ENCODE measurements at regions not wholly inside any gene's neighbourhood (a gene's known extent, or its start where the extent isn't known, plus 50 kb on each side); places are given as distances from the start of the nearest gene placed in this dataset.
"Not testable (repeated sequence)": the region's sequence is repeated elsewhere in the genome, so short reads cannot be mapped to it uniquely, and the experiment has no call there.

DNA sequence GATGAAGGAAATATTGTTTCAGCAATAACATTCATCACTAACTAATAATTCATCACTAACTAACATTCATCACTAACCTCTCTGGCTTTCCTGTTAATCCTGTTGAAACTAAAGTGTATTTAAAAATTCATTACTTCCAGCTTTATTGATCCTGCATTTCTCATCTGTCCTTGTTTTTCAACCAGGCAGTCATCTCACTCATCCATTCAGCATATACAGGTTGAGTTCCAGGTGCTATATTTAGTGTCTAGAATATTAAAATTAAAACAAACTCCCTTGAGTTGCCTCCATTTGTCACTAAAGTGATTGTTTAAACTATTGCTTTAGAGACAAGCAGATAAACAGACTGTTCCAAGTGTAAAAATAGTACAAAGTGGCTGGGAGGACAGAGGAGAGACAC, 58.1 kb downstream of the ATXN7L3B start:
- DNase-seq (ENCODE audit: low read depth): no peak

DNA sequence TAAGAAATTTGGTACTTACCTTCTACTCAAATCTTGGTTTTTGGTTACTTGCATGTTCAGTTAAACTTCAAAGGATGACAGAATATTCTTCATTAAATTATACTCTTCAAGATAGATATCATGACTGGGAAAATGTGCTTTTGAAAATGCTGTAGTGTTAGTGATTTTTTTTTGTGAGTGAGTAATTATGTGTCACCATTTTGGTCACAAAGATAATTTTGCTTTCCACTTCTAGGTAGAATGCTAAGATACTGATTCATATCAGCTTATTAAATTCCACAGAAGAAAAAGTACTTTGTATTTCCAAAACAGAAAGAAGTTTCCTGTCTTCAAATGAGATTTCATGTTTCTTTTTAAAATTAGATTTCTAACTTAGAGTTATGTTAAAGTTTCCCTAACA, 61.2 kb downstream of the ATXN7L3B start:
- peak; percentile 36 for DNase-seq (ENCODE audit: low read depth)

DNA sequence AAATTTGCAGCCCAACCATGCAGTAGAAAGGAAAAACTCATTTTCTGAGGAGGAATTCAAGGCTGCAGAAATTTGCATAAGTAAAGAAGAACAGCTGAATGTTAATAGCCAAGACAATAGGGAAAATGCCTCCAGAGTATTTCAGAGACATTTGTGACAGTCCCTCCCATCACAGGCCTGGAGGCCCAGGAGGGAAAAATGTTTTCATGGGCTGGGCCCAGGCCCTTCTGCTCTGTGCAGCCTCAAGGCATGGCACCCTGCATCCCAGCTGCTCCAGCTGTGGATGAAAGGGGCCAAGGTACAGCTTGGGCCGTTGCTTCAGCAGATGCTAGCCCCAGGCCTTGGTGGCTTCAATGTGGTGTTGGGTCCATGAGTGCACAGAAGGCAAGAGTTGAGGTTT, 62.3 kb downstream of the ATXN7L3B start:
- no peak for DNase-seq (ENCODE audit: low read depth)

DNA sequence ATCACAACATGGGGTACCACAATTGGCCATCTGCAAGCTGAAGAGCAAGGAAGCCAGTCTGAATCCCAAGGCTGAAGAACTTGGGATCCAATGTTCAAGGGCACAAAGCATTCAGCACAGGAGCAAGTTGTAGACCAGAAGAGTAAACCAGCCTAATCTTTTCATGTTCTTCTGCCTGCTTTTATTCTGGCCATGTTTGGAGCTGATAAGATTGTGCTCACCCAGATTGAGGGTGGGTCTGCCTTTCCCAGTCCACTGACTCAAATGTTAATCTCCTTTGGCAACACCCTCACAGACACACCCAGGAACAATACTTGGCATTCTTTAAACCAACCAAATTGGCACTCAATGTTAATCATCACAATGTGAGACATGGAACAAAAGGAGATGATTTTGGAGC, 63.2 kb downstream of the ATXN7L3B start:
- not testable (repeated sequence) for DNase-seq (ENCODE audit: low read depth)

DNA sequence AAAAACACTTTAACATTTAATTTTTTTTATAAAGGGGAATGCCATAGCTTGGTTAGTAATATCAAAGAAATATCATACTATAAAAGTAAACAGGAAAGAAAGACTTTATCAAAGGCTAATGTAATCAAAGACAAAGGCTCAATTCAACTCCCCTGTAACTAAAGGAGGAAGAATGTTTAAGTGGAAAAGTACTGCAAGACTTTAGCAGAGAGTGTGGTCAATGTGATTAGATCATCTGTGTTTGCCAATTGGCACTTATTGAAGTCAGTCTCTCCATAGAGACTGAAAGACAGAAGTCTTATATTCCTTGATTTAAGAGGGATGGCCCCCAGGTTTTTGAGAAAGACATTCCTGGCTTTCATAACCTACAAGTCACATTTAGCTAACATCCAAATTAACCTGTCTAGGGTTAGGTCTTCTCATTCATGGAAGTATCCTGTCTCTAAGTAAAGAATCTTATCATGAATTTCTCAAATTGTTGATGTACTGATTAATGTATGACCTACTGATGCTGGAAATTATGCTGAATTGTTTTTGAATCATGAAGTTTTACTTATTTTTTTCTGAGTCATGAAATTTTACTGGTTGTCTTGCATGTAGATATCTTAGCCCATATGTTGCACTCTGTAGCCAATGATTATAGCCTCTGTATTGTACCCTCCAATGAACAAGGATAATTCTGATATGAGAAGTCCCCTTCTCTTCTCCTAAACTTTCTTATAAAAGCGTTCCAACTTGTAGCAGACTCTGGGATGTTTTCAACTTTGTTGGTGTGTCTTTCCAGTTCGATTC, 65.4 kb downstream of the ATXN7L3B start:
- DNase-seq (ENCODE audit: low read depth): no peak

DNA sequence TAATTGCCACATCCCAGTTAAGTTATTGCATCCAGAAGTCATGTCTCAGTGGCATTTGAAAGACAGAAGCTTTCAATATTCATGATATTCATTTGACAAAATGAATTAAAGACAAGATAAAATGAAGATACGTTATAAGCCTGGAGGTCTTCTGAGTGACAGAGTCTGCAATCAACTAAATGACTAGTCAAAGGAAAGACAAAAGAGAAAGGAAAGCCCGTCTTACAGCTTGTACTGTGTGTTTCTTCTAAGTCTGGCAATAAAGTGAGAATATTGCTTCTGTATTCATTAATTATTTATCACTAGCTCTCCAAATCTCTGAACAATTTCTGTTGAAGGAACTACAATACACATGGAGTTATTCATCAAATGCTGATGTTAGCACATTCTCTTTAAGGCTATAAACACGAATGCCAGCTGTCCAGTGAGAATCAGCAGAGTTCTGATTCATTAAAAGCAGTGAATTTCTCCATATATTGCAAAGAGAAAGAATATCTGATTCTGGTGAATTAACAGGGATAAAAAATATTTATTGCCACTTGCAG, 70.7 kb downstream of the ATXN7L3B start:
- DNase-seq (ENCODE audit: low read depth): no peak

DNA sequence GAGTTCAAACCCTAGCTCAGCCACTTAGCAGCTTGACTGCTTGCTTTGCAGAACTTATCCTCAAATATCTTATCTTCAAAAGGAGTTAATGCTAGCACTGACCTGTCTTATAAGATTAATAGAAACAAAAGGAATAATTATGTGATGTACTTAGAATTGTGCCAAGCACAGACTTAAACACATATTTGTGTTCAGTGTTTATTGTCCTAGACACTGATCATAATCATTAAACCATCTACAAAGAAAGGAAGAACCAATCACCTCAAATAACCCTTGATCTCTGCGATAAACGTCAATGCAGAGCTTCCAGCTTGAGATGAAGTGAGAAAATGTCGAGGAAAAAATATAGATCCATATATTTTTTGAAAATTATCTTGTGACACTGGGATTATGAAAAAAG, 73.1 kb downstream of the ATXN7L3B start:
- DNase-seq (ENCODE audit: low read depth): no peak

DNA sequence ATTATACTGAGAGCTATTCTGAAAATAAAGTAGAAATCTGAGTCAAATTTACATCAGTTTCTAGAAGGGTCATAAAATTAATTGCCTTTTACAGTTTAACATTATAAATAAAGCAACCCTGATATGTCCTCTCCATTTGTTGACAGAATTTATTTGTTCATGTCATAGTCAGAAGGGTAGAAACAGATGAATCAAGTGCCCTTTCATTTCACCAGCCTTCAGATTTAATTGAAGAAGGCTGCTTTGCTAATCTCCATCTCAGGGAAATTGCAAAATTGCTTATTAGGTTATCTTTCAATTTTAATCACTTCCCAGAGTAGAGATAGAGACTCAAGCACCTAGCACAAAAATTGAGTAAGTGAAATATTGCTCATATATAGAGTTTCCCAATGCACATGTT, 76.8 kb downstream of the ATXN7L3B start:
- DNase-seq (ENCODE audit: low read depth): no peak

DNA sequence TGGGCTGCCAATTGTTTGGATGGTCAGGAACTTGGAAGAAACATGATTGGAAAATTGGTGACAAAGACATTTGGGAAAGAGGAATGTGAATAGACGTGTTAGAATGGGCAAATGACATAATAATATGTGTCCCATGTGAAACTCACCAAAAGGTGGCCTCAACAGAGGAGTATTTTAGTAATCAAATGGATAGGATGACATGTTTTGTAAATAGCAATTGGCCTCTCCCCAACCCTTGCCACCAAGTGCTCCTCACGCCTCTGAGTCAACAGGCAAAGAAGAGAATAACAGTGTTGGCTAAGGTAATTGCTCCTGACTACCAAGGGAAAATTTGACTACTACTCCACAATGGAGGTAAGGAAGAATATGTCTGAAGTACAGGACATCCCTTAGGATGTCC, 81.4 kb downstream of the ATXN7L3B start:
- no peak for DNase-seq (ENCODE audit: low read depth)

DNA sequence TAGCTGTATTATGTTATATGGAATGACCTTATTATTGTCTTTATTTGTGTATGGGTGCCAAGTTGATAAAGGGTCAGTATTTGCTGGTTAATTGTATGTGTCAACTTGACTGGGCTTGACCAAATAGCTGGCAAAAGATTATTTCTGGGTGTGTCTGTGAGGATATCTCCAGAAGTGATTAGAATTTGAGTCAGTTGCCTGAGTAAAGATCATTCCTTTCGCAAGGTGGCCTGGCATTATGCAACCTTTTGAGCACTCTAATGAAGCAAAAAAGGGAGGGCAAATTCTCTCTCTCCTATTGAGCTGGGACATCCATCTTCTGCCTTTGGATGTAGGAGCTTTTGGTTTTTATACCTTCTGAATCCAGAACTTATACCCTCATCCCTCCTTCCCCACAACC, 82.2 kb downstream of the ATXN7L3B start:
- DNase-seq (ENCODE audit: low read depth): no peak

DNA sequence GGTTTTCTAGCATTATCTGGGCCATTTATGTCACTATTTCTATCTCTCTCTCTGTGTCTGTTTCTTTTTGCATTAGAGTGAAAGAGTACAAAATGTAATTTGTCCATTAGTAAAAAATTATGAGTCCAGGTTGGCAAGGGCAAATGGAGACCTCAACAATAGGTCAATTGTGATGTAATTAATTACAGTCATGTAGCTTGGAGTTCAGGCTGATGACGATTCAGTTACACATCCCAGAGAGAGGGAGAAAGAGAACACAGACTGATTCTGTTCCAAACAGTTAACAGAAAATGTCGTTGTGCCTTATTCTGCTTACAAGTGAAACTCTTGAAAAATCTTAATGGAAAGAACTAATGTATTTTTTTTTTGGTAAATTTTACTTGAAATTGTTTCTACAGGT, 83.3 kb downstream of the ATXN7L3B start:
- DNase-seq (ENCODE audit: low read depth): no peak

DNA sequence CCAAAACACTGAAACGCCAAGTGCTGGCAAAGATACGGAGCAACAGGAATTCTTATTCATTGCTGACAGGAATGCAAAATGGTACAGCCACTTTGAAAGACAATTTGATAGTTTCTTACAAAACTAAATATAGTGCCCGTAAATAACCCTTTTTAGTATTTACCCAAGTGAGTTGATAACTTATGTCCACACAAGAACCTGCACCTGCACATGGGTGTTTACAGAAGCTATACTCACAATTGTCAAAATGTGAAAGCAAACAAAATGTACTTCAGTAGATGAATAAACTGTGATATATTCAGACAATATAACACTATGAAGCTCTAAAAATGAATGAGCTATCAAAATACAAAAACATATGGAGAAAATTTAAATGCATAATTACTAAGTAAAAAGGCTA, 86.6 kb downstream of the ATXN7L3B start:
- no peak for DNase-seq (ENCODE audit: low read depth)

DNA sequence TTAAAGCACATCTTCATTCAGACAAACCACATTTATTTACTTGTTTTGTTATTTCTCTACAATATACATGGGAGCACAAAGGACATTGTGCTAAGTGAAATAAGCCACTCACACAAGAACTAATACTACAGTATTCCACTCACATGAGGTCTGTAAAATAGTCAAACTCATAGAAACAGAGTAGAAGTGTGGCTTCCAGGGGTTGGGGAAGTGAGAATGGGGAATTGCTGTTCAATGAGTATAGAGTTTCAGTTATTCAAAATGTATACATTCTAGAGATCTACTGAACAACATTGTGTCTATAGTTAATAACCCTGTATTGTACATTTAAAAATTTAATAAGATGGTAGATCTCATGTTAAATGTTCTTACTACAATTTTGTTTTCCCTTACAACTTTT, 88.8 kb downstream of the ATXN7L3B start:
- DNase-seq (ENCODE audit: low read depth): no peak

DNA sequence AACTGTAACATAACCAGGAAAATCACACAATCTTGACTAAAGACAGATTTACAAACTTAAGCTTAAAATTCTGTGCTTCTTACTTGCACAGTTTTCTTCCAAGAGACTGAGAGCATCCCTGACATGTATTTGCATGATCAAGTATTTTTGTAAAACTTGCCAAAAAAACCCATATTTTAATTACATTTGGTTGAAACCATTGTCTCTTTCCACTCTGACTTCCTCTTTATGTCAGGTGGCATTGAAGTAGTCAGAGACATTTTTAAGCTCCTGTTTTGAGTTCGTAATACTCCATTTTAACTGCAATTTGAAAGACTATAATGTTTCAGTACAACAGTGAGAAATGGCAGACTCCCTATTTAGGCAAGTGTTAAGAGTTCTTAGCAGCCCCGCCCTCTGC, 103.6 kb downstream of the ATXN7L3B start:
- no peak for DNase-seq (ENCODE audit: low read depth)

DNA sequence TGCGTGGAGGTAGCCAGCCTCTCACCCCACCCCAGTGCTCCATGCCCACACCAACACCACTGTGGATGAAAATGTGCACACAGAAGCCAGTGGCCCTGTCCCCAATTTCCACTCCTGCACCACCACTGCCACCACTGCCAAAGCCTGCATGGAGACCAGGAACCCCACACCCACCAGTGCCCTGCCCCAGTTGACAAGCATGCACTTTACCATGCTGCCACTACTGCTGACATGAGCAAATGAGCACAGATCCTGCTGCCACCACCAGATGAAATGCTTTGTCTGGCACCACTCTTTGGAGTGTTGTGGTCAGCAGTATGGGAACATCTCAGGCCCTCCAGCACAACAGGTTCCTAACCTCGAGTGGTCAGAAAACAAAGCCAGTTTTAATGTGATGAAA, 104.1 kb downstream of the ATXN7L3B start:
- no peak for DNase-seq (ENCODE audit: low read depth)

DNA sequence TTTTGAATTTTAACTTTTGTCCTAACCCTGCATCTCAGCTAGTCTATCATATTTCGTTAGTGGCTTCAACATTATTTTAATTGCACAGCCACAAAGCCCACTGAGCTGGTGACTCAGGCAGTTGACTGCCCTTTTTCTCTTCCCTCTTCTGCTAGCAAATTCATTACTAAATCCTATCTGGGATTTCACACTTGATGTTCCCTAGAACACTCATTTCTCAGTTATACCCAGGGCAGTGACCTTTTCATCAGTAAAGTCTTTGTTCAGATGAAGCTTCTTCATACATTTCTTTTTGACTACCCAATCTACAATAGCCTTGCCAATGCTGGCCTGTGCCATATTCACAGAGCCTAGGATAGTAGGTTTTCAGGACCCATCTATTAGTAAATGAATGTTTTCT, 107.0 kb downstream of the ATXN7L3B start:
- DNase-seq (ENCODE audit: low read depth): no peak

DNA sequence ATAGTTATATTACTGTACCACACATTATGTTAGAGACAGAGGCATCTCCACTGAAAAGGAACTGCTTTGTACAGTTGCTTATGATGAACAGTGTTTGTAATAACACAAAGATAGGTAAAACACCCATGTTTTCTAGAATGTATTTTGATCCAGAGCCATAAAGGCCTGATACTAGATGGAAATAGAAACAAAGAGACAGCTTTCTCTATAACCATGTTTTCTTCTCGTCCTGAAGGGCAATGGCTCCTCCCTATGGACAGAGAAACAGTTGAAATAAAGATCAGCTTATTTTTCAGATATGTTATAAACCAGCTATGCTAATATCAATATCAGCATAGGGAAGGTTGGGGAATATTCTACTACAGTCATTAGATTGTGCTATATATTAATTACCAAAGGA, 109.2 kb downstream of the ATXN7L3B start:
- DNase-seq (ENCODE audit: low read depth): no peak

DNA sequence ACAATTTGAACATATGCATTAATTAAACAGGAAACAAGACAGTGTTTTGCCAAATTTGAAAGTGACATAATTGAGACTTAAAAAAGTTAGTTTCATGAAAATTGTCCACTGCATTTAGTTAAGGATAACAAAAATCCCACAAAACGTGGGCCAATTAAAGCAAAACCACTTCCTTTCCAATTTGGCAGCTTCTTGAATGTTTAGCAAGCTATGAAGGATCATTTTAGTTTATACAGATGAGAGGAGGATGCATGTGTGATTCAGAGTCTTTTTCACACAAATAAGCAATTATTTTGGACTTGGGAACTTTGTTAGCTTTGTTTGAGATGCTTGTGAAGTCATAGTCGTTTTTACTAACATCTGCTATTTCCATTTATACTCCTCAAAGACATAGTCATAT, 109.6 kb downstream of the ATXN7L3B start:
- DNase-seq (ENCODE audit: low read depth): no peak

DNA sequence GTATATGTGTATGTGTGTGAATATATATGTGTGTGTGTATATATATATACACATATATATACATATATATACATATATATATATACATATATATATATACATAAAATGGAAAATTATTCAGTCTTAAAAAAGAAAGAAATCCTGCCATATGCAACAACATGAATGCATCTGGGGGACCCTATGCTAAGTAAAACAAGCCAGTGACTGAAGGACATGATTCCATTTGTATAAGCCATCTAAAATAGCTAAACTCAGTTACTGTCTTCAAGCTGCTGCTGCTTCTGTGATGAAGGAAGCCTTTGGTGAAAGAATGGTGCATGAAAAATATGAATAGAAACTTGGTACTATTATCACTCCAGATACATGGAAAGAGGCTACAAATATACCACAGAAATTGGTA, 118.6 kb downstream of the ATXN7L3B start:
- no peak for DNase-seq (ENCODE audit: low read depth)

DNA sequence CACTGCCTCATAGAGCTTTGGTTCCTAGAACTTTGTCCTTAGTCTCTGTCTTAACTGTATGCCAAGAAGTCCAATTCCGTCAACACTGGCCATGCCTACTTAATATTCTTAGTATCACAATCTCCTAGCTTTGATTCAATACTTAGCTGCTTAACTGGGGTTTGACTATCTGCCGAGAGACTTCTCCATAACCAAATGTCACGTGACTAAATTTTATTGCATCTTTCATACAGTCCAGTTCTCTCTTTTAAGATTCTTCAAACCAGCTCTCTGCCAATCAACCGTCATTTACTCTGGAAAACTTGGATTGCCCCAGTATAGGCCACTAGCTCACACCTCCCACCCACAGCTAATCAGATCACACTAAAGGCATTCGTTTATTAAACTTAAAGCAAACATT, 122.8 kb downstream of the ATXN7L3B start:
- no peak for DNase-seq (ENCODE audit: low read depth)

DNA sequence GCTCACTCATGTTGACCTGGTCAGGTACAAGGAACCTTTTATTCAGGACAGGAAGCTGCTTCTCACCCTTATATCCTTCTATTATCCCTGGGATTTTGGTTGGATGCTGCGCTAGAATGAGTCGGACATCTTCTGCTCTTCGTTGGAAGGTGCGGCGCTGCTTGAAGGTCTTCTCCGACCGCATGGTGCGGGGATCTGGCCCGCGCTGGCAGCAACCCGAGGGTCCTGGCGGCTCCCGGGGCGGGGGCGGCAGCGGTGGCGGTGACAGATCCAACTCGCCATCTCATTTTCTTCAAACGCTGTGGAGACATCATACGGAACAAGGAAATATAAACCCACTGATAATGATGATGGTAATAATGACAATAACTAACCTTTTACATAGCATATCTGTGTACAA, 126.3 kb downstream of the ATXN7L3B start:
- DNase-seq (ENCODE audit: low read depth): no peak

DNA sequence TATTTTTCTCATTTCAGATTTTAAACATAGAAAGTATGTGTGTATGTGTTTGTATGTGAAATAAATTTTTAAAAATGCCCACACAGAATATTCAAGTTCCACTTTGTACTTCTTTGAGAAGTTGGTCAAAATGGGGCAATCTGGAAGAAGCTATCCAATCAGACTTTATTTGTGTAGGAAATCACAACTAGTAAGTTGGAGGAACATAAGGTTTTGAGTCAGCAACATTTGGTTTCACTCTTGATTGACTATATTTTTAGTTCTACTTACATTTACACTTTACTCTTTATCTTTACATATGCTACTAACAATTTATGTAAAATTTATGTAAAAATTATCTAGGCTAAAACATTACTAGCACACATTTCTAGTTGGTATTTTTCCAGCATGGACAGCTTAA, 128.1 kb downstream of the ATXN7L3B start:
- DNase-seq (ENCODE audit: low read depth): no peak

DNA sequence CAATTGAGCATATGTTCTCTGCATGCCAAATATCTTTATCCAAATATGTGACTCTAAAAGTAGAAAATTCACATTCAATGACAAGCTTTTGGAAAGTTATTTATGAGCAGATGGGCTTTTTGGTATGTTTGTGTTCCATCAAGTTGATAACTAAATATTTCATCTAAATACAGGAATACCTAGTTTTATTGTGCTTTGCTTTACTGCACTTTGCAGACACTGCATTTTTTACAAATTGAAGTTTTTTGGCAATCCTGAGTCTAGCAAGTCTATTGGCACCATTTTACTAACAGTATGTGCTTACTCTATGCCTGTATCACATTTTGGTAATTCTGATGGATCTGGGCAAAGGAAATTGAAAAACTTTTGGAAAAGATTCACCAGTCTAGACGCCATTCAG, 133.8 kb downstream of the ATXN7L3B start:
- DNase-seq (ENCODE audit: low read depth): no peak

DNA sequence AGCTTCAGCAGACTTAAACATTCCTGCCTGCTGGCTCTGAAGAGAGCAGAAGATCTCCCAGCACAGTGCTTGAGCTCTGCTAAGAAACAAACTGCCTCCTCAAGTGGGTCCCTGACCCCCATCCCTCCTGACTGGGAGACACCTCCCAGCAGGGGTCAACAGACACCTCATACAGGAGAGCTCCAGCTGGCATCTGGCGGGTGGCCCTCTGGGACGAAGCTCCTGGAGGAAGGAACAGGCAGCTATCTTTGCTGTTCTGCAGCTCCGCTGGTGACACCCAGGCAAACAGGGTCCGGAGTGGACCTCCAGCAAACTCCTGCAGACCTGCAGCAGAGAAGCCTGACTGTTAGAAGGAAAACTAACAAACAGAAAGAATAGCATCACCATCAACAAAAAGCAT, 139.3 kb downstream of the ATXN7L3B start:
- DNase-seq (ENCODE audit: low read depth): not testable (repeated sequence)
